NOMO-1 treated with dmso at 0.1 percent for 144 hours (cell line): ENCODE measurements at regions not wholly inside any gene's neighbourhood (a gene's known extent, or its start where the extent isn't known, plus 50 kb on each side); places are given as distances from the start of the nearest gene placed in this dataset.
"Not testable (repeated sequence)": the region's sequence is repeated elsewhere in the genome, so short reads cannot be mapped to it uniquely, and the experiment has no call there.

Source experiments
- DNase-seq: peaks from one replicate; lab custom pipeline; 2025; ENCODE audit not compliant: unreplicated experiment; lab: John Stamatoyannopoulos, UW

GRCh38 chr18:22731398-22731797 lies 201.7 kb upstream of the RBBP8 start:
- no peak for DNase-seq

DNA sequence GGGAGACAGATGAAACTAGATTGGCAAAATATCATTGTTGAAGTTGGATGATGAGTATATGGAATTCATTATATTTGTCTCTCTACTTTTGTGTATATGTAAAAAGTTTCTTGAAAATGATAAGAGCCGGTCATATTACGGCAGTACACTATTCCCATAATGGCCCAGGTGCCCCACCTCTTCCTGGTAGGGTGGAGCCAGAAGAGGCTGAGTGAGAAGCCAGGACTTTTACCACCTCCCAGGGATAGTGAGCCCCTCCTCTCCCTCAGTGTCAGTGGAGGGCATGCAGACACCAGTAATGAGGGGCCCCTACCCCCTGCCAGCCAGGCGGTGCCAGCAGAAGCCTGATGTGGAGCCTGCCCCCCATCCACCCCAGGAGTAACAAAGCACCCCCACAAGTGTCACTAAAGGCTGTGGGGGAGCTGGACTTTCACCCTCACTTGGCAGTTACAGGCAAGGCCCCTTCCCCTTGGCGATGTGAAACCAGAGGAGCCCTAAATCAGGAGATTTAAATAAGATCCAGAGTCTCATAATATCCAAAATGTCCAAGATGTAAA lies 198.9 kb upstream of the RBBP8 start:
- DNase-seq = no peak

- no peak for DNase-seq
Measured at GRCh38 chr18:22734791-22735627, 198.1 kb upstream of the RBBP8 start.

- no peak for DNase-seq
Measured at GRCh38 chr18:22737054-22737453, 196.1 kb upstream of the RBBP8 start.

DNA sequence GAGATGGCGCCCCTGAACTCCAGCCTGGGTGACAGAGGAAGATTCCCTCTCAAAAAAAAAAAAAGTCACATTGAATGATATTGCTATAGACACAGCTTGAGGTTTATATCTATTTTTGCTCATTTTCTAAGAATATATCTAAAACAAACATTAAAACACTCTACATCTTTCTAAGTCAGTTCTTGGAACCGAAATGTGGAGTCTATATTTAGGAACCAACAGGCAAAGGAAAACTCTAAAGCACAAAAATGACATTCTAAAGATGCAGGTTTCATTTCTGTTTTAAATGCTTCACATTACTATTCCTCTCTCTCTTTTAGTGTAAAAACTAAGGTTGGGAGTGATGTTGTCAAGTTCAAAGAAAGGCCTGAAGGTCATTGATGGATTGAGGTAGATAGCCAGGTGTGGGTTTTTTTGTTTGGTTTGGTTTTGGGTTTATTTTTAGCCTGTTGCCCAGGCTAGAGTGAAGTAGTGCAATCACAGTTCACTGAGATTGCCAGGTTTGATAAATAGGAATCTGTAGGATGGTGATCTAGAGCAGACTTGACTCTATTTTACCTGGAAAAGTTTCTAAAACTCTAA lies 194.0 kb upstream of the RBBP8 start:
- no peak for DNase-seq

DNA sequence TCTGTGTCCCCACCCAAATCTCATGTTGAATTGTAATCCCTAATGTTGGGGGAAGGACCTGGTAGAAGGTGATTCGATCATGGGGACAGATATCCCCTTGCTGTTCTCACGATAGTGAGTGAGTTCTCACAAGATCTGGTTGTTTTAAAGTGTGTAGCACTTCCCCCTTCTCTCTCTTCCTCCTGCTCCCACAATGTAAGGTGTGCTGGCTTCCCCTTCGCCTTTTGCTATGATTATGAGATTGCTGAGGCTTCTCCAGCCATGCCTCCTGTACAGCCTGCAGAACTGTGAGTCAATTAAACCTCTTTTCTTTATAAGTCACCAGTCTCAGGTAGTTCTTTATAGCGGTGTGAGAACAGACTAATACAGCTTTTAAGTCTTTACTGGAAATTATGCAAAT lies 193.3 kb upstream of the RBBP8 start:
- no peak for DNase-seq

DNA sequence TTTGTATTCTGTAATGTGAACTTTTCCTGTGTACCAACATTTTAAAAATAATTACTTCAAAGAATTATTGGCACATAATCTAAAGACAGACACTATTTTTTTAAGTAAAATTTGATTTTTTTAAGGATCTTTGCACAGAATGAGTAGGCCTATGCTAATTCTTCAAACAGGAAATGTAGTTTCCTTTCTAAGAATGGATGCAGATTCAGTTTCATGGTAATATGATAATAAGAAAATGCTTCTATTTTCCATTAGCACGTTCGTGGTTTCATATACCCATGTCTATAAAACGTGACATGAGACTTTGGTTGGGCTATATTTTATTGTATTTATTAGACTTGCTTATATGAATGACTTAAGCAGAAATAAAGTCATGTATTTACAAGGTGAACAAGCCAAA lies 191.8 kb upstream of the RBBP8 start:
- DNase-seq = no peak

- DNase-seq = no peak
Measured at GRCh38 chr18:22742409-22742808, 190.7 kb upstream of the RBBP8 start.

GRCh38 chr18:22745966-22746365 lies 187.2 kb upstream of the RBBP8 start:
- no peak for DNase-seq

DNA sequence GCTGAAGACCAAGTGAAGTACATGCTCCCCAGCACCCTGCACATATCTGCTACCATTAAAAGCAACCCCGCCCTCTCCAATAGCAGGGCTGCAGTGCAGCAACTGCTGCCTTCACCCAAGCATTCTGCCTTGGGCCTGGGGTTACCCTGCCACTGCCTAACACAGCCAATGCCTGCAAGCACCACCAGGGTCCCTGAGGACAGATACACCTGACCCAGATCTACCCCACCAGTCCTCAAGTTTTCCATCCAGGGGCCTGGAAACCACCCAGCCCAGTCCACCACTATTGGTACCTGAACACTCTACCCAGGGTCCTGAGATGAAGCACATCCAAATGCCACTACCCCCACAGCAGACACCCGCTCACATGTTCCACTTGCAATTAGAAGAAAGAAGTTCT lies 181.1 kb upstream of the RBBP8 start:
- DNase-seq = no peak

GRCh38 chr18:22753130-22753831 lies 179.8 kb upstream of the RBBP8 start:
- DNase-seq = no peak

DNA sequence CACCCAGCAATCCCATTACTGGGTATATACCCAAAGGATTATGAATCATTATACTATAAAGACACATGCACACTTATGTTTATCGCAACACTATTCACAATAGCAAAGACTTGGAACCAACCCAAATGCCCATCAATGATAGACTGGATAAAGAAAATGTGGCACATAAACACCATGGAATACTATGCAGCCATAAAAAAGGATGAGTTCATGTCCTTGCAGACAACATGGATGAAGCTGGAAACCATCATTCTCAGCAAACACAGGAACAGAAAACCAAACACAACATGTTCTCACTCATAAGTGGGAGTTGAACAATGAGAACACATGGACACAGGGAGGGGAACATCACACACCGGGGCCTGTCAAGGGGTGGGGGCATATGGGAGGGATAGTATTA lies 169.1 kb upstream of the RBBP8 start:
- DNase-seq = not testable (repeated sequence)

DNA sequence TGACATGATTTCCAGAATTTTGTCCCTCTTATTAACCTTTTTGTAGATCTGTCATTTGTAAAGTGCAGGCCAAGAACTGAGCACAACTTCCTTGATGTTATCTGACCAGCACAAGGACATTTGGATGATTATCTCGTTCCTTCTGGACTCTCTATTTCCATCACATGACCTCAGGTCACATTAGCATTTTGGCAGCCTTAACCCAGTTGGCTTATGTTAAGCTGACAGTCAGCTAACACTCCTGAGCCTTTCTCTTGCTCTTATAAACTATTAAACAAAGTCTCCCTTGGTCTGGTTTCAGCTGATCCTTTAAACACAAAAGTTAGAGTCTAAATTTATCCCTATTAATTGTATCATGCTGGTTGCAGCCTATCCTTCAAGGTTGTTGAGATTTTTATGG lies 167.2 kb upstream of the RBBP8 start:
- DNase-seq = no peak

DNA sequence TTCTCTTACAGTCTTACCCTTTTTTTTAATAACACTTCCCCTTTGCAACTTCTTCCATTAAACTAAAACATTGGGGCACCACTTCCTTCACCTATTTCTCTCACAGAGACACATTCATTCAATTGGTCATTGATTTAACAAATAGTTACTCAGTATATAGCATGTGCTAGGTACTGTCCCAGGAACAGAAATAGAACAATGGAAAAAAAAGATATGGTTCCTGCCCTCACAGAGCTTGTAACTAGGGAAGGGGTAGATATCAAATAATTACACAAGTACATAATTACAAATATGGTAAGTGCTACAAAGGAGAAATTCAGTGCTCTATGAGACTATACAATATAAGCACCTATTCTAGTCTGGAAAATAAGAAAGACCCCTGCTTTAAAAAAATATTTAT lies 165.5 kb upstream of the RBBP8 start:
- DNase-seq = no peak

DNA sequence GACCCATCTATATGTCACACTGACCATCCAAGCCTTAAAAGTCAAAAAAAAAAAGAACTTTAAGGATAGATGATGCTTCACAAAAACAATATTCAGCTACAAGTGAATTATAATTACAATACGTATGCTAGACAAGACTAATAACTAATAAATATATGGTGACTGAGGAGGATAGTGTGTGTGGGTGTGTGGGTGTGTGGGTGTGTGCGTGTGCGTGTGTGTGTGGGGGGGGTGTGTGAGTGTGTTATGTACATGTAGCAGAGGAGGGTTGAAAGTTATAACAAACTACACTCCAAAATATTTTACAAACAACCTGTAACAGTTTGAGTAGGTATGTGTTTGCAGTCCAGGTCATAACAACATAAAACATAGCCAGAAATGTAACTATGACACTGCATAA lies 159.2 kb upstream of the RBBP8 start:
- DNase-seq = no peak

DNA sequence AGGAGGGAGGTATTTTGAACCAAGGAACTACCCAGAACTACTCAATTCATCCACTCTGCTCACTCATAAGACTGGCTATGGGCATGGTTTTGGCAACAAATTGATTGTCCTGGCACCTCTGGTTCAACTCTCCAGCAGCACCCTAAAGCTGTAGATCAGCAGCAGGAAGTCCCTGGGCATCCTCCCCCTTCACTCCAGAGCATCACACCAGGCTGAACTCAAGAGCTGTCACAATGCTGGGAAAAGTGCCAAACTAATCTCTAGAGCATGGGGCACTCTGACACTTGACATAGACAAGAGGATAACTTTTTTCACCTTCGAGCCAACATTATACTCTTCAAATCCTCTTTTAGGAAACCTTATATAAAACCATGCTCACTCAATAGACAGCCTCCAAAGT lies 154.1 kb upstream of the RBBP8 start:
- no peak for DNase-seq

- no peak for DNase-seq
Measured at GRCh38 chr18:22783245-22783644, 149.9 kb upstream of the RBBP8 start.

DNA sequence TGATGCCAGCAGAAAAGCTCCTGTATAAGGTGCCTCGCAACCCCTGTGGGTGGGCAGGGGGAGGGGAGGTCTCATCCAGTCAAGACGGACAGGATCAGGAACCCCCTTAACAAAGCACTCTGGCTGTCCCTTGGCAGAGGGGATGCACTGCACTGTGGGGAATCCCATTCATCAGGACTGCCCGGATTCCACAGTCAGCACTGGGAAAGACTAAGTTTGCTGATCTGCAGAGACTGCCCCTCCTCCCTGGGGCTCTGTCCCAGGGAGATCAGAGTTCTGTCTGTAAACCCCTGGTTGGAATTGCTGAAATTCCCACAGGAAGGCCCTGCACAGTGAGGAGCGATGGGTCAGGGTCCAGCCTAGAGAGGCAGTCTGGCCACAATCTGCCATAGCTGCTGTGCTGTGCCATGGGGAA lies 149.5 kb upstream of the RBBP8 start:
- DNase-seq = no peak

- no peak for DNase-seq
Measured at GRCh38 chr18:22789052-22789451, 144.1 kb upstream of the RBBP8 start.

- DNase-seq = no peak
Measured at GRCh38 chr18:22789600-22789999, 143.5 kb upstream of the RBBP8 start.

DNA sequence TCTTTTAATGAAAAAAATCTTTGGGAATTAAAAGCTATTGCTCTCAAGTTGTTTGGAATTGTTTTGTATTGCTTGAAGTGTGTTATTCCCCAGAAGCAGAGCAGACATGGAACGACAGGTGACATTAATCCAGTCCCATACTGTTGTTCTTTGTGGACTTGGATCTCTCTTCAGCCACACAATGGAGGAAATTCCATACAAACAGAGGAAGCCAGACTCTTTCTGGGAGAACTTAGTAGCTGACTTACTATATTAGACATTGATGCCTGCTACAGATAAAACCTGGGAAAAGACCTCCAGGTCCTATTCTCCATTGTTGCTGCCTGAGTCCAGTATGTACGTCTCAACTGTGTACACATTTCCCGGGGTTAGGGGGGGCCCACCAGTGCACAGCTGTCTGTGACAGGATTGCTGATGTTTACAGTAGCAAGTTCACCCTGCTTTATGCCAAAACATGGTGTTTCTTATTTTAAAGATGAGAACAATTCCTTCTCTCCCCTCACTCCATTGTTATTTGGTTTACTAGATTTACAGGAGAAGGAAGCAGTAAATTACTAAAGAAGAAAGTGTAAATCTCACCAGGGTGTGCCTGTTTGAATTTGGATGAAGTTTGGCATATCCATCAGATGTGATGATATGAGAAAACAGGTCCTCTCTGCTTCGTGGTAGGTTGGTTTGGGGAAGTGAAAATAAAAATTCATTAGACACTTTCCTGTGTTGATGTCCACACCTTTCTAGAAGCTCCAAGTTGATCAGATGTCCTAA lies 142.4 kb upstream of the RBBP8 start:
- no peak for DNase-seq
